HUES48 (cell line): ENCODE measurements at regions not wholly inside any gene's neighbourhood (a gene's known extent, or its start where the extent isn't known, plus 50 kb on each side); places are given as distances from the start of the nearest gene placed in this dataset.

Experiments
- H3K27ac ChIP-seq: one replicate; pipeline ENCODE4 v1.7.0; 2013; ENCODE audit warnings: low read depth, low read length, inconsistent platforms
- H3K27me3 ChIP-seq: 2 replicates; pipeline ENCODE4 v1.6.1; 2013; ENCODE audit warnings: mild to moderate bottlenecking, low read length; ENCODE audit not compliant: control insufficient read depth, insufficient read depth
- H3K36me3 ChIP-seq: 2 replicates; pipeline ENCODE4 v1.6.1; 2013; ENCODE audit warnings: low read length; ENCODE audit not compliant: control insufficient read depth, insufficient read depth
- H3K4me1 ChIP-seq: 2 replicates; pipeline ENCODE4 v1.6.1; 2013; ENCODE audit warnings: mild to moderate bottlenecking, low read length; ENCODE audit not compliant: control insufficient read depth, insufficient read depth
- H3K4me3 ChIP-seq: 2 replicates; pipeline ENCODE4 v1.5.1; 2013; ENCODE audit warnings: mild to moderate bottlenecking, low read depth, low read length
- H3K9ac ChIP-seq: 2 replicates; pipeline ENCODE4 v1.6.1; 2013; ENCODE audit warnings: mild to moderate bottlenecking, low read depth, low read length, moderate library complexity
- H3K9me3 ChIP-seq: 2 replicates; pipeline ENCODE4 v1.6.1; 2013; ENCODE audit warnings: low read length; ENCODE audit not compliant: control insufficient read depth, insufficient read depth

DNA sequence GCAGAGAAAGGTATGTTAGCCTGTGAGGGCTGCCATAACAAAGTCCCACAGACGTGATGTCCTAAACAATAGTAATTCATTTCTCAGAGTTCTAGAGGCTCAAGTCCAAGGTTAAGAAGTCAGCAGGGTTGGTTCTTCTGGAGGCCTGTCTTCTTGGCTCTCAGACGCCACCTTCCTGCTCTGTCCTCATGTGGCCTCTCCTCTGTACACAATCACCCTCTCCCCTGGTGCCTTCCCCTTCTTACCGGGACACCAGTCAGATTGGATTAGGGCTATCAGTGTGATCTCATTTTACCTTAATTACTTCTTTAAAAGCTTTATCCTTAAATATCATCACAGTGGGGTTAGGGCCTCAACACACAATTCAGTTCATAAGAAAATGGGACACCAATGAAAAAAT, 860.5 kb downstream of the RNF144A start:
- Histone ChIP-seq H3K9ac (no peak overlapping the region), H3K4me3 (no peak overlapping the region), H3K9me3 (no peaks in the 10 kb centered on the region), H3K4me1 (peaks cover 9% of the 10 kb centered on the region), H3K36me3 (no peaks in the 10 kb centered on the region), H3K27me3 (0 out of 2 replicates have a peak, but pooled peaks cover 2% of the 10 kb centered on the region), H3K27ac (no peak overlapping the region)

DNA sequence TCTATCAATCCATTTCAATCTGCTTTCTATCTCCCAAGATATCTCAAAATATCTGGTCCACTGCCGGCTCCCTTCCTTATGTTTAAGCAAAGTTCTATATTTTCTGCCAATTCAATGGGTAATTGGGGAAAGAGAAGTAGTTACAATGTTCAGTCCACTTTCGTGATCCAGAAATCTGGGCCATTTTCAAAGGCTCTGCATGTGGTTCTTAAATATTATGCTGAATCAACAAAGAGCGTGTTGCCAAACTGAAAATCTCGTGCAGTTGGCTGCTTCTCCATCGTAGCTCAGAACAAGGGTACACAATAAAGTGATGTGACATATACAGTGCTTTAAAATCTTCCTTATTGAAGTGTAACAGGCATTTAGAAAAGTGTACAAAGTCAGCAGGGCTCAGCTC, 863.1 kb downstream of the RNF144A start:
- H3K36me3 ChIP-seq: no peaks in the 10 kb centered on the region
- H3K27ac ChIP-seq: no peak overlapping the region
- no peaks in the 10 kb centered on the region for H3K9me3 ChIP-seq
- H3K4me3 ChIP-seq: no peak overlapping the region
- H3K4me1 ChIP-seq: no peaks in the 10 kb centered on the region
- 0 out of 2 replicates have a peak, but pooled peaks cover 2% of the 10 kb centered on the region for H3K27me3 ChIP-seq
- H3K9ac ChIP-seq: no peak overlapping the region

DNA sequence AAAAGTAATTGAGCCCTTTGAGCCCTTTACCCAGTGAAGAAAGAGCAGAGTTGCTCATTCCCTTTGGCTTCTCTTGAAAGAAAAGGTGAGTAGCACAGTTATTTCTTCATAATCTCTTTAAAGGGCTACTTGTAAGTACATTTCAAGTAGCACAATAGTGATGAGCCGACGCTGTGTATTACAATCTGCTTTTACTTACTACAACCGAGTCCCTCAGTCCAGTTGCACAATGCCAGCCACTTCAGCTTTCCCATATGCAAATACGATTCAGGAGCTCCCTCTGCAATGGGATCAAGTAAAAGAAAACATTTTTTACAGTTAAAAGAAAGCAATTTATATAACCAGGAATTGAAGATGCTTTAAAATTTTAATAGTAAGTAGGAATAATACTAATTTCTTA, 868.5 kb downstream of the RNF144A start:
- H3K27ac ChIP-seq: no peak overlapping the region
- no peak overlapping the region for H3K4me3 ChIP-seq
- H3K9me3 ChIP-seq: no peaks in the 10 kb centered on the region
- H3K36me3 ChIP-seq: no peaks in the 10 kb centered on the region
- H3K27me3 ChIP-seq: no peaks in the 10 kb centered on the region
- no peaks in the 10 kb centered on the region for H3K4me1 ChIP-seq
- no peak overlapping the region for H3K9ac ChIP-seq

DNA sequence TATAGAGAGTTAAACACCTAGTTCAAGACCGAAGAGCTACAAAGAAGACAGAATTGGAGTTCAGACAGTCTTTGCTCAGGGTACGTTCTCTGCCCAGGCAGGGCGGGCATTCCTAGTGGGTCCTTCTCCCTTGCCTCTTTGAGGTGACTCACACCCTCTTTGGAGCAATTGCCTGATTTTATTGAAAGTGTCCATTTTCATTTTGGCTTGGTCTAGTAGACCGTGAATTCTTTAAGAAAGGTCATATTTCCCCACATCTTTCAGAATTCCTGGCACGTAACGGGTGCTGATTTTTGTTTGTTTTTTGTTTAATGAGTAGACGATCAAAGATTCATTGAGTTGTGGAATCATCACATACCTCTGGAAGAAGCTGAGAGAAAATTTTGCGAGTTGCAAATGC, 871.5 kb downstream of the RNF144A start:
- no peaks in the 10 kb centered on the region for H3K36me3 ChIP-seq
- H3K27ac ChIP-seq: no peak overlapping the region
- H3K9ac ChIP-seq: no peak overlapping the region
- H3K4me1 ChIP-seq: no peaks in the 10 kb centered on the region
- no peaks in the 10 kb centered on the region for H3K9me3 ChIP-seq
- no peaks in the 10 kb centered on the region for H3K27me3 ChIP-seq
- H3K4me3 ChIP-seq: no peak overlapping the region

DNA sequence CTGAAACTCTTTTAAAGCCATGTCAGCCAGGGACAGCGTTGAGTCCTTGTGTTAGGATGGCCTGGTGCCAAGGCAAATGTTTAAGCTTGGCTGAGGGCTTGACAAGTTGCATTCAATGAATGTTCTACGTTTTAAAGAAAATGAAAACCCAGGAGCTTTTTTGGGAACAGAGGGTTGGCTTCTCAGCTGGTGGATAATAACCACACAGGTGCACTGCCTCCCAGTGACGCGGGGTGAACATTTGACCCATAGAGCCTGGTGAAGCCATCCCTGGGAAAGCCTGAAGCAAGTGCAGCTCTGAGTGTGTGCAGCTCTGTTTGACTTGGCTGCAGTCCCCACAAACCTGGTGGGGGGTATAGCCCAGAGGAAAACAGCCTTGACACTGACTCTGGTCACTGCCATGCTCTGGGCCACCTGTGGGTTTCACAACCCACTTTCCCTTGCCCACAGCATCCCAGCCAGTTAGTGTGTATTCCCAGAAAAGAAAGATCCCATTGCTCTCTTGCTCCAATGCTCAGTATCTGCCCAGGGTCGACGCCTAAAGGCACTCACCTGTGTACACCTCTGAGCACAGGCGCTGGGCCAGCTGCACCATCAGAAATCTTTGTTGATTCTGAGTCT, 874.9 kb downstream of the RNF144A start:
- H3K4me1 ChIP-seq: no peaks in the 10 kb centered on the region
- no peaks in the 10 kb centered on the region for H3K9me3 ChIP-seq
- H3K27ac ChIP-seq: no peak overlapping the region
- H3K9ac ChIP-seq: no peak overlapping the region
- H3K4me3 ChIP-seq: no peak overlapping the region
- H3K36me3 ChIP-seq: no peaks in the 10 kb centered on the region
- no peaks in the 10 kb centered on the region for H3K27me3 ChIP-seq

DNA sequence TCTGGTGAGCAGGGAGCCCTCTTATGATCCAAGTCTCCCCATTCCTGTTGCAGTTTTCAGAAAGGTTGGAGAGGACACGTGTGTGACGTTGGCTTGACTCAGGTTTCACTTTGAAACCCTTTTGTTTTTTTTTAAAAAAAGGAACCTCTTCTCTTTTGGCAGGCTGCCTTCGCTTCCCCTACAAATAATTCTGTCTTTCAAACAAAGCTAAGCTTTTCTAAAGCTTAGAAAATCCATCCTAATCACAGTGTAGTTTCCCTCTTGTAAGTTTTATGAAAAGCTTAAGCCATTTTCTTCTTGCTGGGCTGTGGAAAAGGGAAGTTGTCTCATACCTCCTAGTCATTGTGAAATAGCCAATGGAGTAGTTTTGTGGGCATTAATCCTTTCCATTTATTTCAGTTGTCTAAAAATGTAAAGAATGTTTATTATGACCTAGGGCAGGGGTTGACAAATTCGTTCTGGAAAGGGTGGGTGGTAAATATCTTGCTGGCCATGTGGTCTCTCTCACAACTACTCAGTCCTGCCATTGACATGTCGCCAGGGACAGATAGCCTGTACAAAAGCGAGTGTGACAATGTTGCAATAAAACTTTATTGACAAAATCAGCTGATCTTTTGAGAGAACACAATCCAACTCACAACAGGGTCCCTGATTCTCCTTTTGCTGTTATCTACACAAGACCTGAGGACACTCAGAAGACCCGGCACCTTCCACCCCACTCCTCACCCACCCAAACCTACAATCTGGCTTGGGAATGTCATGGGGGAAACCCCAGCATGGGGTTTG, 878.8 kb downstream of the RNF144A start:
- H3K4me1 ChIP-seq: no peaks in the 10 kb centered on the region
- no peaks in the 10 kb centered on the region for H3K27me3 ChIP-seq
- no peak overlapping the region for H3K4me3 ChIP-seq
- peaks cover 7% of the 10 kb centered on the region; the same call in 1 of the 2 replicates for H3K9me3 ChIP-seq
- H3K36me3 ChIP-seq: no peaks in the 10 kb centered on the region
- H3K27ac ChIP-seq: no peak overlapping the region
- no peak overlapping the region for H3K9ac ChIP-seq

DNA sequence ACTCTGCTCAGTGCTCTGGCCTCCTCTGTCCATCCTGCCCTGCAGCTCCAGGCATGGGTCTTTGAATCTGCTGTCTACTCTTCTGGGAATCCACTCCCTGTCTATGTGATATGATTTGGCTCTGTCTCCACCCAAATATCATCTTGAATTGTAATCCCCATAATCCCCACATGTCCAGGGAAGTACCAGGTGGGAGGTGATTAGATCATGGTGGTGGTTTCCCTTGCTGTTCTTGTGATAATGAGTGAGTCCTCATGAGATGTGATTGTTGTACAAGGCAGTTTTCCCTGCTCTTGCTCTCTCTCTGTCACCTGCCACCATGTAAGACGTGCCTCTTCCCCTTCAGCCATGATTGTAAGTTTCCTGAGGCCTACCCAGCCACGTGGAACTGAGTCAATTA, 881.8 kb upstream of the ID2 start:
- Histone ChIP-seq H3K4me3 (no peak overlapping the region), H3K36me3 (no peaks in the 10 kb centered on the region), H3K27ac (no peak overlapping the region), H3K4me1 (no peaks in the 10 kb centered on the region), H3K9ac (no peak overlapping the region), H3K9me3 (peaks cover 25% of the 10 kb centered on the region; the same call in 1 of the 2 replicates), H3K27me3 (no peaks in the 10 kb centered on the region)

DNA sequence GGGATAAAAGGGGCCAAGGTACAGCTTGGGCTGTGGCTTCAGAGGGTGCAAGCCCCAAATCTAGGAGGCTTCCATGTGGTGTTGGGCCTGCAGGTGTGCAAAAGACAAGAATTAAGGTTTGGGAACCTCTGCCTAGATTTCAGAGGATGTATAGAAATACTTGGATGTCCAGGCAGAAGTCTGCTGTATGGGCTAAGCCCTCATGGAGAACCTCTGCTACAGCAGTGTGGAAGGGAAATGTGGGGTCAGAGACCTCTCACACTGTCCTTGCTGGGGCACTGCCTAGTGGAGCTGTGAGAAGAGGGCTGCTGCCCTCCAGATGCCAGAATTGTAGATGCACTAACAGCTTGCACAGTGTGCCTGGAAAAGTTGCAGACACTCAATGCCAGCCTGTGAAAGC, 880.6 kb upstream of the ID2 start:
- Histone ChIP-seq H3K4me1 (no peaks in the 10 kb centered on the region), H3K27me3 (no peaks in the 10 kb centered on the region), H3K36me3 (no peaks in the 10 kb centered on the region), H3K27ac (no peak overlapping the region), H3K9me3 (peaks cover 29% of the 10 kb centered on the region; the same call in 1 of the 2 replicates), H3K4me3 (no peak overlapping the region), H3K9ac (no peak overlapping the region)

DNA sequence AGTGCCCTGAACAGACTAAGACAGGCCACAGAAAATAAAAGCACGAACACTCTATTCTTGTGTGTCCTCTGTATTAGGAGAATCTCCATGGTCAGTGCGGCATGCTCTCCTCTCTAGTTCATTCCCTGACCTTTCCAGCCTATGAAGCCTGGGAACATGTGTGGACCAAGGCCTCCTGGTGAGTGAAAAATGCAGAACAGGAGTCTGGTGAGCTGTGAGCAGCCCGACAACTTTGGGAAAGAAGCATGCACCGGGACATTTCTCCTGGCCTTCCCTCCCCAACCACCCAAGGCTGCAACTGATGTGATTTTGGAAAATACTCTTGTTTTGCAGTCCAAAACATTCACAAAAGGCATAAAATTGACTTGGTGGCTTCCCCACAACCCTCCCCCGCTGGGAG, 878.3 kb upstream of the ID2 start:
- Histone ChIP-seq H3K27ac (no peak overlapping the region), H3K9ac (no peak overlapping the region), H3K4me3 (no peak overlapping the region), H3K4me1 (no peaks in the 10 kb centered on the region), H3K36me3 (no peaks in the 10 kb centered on the region), H3K27me3 (no peaks in the 10 kb centered on the region), H3K9me3 (peaks cover 40% of the 10 kb centered on the region)

DNA sequence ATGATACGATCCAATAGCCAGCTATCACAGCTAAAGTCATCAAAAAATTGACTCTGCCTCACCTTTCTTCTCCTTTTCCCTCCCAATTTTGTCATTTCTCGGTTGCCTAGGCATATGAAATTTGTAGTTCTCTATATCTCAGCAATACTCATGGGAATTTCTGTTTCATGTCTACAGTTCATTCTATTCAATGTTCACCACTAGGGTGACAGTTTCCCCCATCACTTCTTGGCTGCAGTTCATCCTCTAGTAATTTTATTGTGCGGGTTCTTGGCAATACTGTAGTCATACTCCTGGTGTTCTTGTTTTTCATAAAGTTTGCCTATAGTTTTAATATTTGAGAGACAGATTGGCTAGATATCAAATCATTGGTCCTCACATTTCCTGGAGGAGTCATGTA, 872.2 kb upstream of the ID2 start:
- no peak overlapping the region for H3K27ac ChIP-seq
- H3K27me3 ChIP-seq: no peaks in the 10 kb centered on the region
- no peak overlapping the region for H3K4me3 ChIP-seq
- no peak overlapping the region for H3K9ac ChIP-seq
- H3K4me1 ChIP-seq: no peaks in the 10 kb centered on the region
- no peaks in the 10 kb centered on the region for H3K36me3 ChIP-seq
- H3K9me3 ChIP-seq: peaks cover 15% of the 10 kb centered on the region

DNA sequence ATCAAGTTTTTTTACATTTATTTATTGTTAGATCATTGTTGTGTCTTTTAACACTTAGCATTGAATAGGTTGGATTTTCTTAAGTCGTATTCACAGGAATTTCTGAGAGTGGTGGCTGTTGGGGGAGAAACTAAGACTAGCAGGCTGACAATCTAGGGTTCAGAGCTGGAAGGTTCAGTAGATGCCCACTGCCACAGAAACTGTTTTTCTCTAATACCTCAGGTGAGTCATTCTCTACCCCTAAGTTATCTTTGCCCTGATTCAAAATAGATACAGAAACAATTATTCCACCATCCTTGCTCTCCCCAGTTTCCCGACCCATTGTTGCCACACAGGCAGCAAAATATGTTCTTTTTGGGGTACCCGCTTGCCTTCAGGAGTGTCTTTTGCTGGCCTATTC, 870.8 kb upstream of the ID2 start:
- Histone ChIP-seq H3K27ac (no peak overlapping the region), H3K9me3 (peaks cover 12% of the 10 kb centered on the region), H3K4me1 (no peaks in the 10 kb centered on the region), H3K9ac (no peak overlapping the region), H3K4me3 (no peak overlapping the region), H3K27me3 (no peaks in the 10 kb centered on the region), H3K36me3 (no peaks in the 10 kb centered on the region)
